NCI-H524 treated with DMSO at 0.1 percent for 48 hours (cell line): ENCODE measurements at regions not wholly inside any gene's neighbourhood (a gene's known extent, or its start where the extent isn't known, plus 50 kb on each side); places are given as distances from the start of the nearest gene placed in this dataset.

Experiments used
- DNase-seq: peaks from one replicate; lab custom pipeline; 2025; lab: John Stamatoyannopoulos, UW

GRCh38 chr13:103275722-103276121 lies 209.5 kb upstream of the SLC10A2 start:
- DNase-seq = no peak

GRCh38 chr13:103275081-103275480 lies 208.9 kb upstream of the SLC10A2 start:
- DNase-seq = no peak

GRCh38 chr13:103273825-103274224 lies 207.6 kb upstream of the SLC10A2 start:
- DNase-seq = no peak

- DNase-seq = no peak
Observed at GRCh38 chr13:103272770-103273169, 206.6 kb upstream of the SLC10A2 start.

- no peak for DNase-seq
Observed at GRCh38 chr13:103263448-103263847, 197.2 kb upstream of the SLC10A2 start.

- DNase-seq = no peak
Observed at GRCh38 chr13:103255587-103256301, 189.5 kb upstream of the SLC10A2 start.

GRCh38 chr13:103250071-103250470 lies 183.9 kb upstream of the SLC10A2 start:
- DNase-seq = peak; percentile 30

- DNase-seq = peak; percentile 69
Observed at GRCh38 chr13:103246581-103247200, 180.5 kb upstream of the SLC10A2 start.

GRCh38 chr13:103243495-103243894 lies 177.3 kb upstream of the SLC10A2 start:
- DNase-seq = no peak

GRCh38 chr13:103238441-103238840 lies 172.2 kb upstream of the SLC10A2 start:
- no peak for DNase-seq

GRCh38 chr13:103236213-103236612 lies 170.0 kb upstream of the SLC10A2 start:
- no peak for DNase-seq

GRCh38 chr13:103229674-103230073 lies 163.5 kb upstream of the SLC10A2 start:
- DNase-seq = no peak

GRCh38 chr13:103224804-103225203 lies 158.6 kb upstream of the SLC10A2 start:
- no peak for DNase-seq

- no peak for DNase-seq
Observed at GRCh38 chr13:103222683-103223082, 156.5 kb upstream of the SLC10A2 start.

GRCh38 chr13:103218253-103218652 lies 152.0 kb upstream of the SLC10A2 start:
- DNase-seq = no peak

- no peak for DNase-seq
Observed at GRCh38 chr13:103213152-103213551, 146.9 kb upstream of the SLC10A2 start.

GRCh38 chr13:103210348-103210747 lies 144.1 kb upstream of the SLC10A2 start:
- DNase-seq = no peak

- no peak for DNase-seq
Observed at GRCh38 chr13:103203735-103204330, 137.6 kb upstream of the SLC10A2 start.

GRCh38 chr13:103200118-103200885 lies 134.1 kb upstream of the SLC10A2 start:
- no peak for DNase-seq

GRCh38 chr13:103199380-103200088 lies 133.3 kb upstream of the SLC10A2 start:
- no peak for DNase-seq

- no peak for DNase-seq
Observed at GRCh38 chr13:103196356-103196755, 130.1 kb upstream of the SLC10A2 start.

- no peak for DNase-seq
Observed at GRCh38 chr13:103195762-103196161, 129.5 kb upstream of the SLC10A2 start.
